ENCODE measurements at regions not wholly inside any gene's neighbourhood (a gene's known extent, or its start where the extent isn't known, plus 50 kb on each side); places are given as distances from the start of the nearest gene placed in this dataset.

DNA sequence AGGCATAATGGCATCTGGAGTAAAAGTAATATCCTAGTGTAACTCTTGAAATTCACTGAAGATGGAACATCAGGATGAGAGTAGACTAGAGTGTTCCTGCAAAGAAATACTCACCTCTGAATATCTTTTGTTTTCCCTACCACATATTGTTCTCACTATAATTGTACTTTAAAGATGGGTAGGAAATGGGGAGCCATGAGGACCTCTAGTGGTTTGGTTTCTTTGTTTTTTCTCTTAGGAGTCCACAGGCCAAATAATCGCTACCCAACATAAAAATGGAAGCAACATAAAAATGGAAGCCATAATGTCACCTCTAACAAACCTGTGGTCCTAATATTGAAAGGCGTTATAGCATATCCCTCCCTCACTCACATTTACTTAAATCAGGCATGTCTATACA is 2375.8 kb downstream of the MAT2B start:
- Histone ChIP-seq H3K27ac (ENCODE audit: low read depth, low read length) (no peak overlapping the region), H3K4me3 (ENCODE audit: low read length) (no peak overlapping the region), H3K9ac (ENCODE audit: low read length) (no peak overlapping the region), H3K27me3 (ENCODE audit: control insufficient read depth, insufficient read depth, low read length) (no peaks in the 10 kb centered on the region), H3K36me3 (ENCODE audit: control insufficient read depth, insufficient read depth, low read length) (no peaks in the 10 kb centered on the region), H3K4me1 (ENCODE audit: control insufficient read depth, insufficient read depth, low read length) (no peaks in the 10 kb centered on the region)

DNA sequence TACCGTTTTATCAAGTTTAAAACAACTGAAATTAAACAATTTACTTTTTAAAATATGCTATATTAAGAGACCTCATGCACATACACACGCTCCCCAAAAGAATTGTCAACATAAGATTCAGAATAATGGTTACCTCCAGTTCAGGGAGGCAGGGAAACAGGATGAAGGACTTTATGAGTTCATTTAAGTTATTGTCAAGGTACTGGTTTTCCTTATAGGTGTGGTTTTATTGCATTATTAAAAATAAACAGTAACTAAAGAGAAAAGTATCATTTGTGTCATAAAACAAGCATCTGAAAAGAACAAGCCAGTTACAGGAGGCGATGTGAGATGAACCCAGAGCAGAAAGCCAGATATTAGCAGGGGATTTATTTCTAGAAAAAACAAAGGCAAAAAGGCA is 2376.7 kb downstream of the MAT2B start:
- Histone ChIP-seq H3K27me3 (ENCODE audit: control insufficient read depth, insufficient read depth, low read length) (no peaks in the 10 kb centered on the region), H3K9ac (ENCODE audit: low read length) (no peak overlapping the region), H3K27ac (ENCODE audit: low read depth, low read length) (no peak overlapping the region), H3K4me3 (ENCODE audit: low read length) (no peak overlapping the region), H3K4me1 (ENCODE audit: control insufficient read depth, insufficient read depth, low read length) (no peaks in the 10 kb centered on the region), H3K36me3 (ENCODE audit: control insufficient read depth, insufficient read depth, low read length) (no peaks in the 10 kb centered on the region)

DNA sequence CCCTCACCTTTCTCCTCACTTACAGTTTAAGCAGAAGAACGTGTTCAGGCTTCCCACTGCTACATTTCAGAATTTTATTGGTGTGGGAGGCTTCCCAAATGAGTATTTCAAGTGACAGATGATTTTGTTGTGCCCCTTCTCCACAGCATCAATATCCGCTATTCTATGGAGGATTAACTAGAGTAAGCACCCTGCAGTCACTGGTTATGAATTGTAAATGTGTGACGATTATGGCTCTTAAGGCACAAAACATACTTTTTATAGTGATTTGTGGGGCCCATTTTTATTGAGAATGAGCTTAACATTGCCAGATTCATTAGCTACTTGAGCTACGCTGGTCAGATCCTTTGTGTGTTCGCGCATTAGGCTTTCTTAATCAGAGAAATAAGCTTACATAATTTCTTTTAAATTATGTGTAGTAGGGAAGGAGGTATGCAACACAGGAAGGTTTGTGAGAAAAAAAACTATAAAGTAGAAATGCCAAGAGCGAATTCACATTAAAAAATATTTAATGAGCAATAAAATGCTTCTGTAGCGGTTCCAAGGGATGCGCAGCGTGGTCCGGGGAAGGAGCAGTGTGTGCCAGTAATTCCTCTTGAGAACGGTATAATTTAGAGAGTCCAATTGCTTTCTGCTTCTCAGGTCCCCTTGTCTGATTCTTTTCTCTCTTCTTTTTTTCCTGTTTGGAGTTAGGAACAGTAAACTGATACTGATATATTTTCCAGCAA is 2380.4 kb downstream of the MAT2B start:
- H3K9ac ChIP-seq (ENCODE audit: low read length), result no peak overlapping the region
- H3K4me3 ChIP-seq (ENCODE audit: low read length), result no peak overlapping the region
- H3K36me3 ChIP-seq (ENCODE audit: control insufficient read depth, insufficient read depth, low read length), result no peaks in the 10 kb centered on the region
- no peaks in the 10 kb centered on the region for H3K4me1 ChIP-seq (ENCODE audit: control insufficient read depth, insufficient read depth, low read length)
- H3K27me3 ChIP-seq (ENCODE audit: control insufficient read depth, insufficient read depth, low read length), result no peaks in the 10 kb centered on the region
- H3K27ac ChIP-seq (ENCODE audit: low read depth, low read length), result no peak overlapping the region

DNA sequence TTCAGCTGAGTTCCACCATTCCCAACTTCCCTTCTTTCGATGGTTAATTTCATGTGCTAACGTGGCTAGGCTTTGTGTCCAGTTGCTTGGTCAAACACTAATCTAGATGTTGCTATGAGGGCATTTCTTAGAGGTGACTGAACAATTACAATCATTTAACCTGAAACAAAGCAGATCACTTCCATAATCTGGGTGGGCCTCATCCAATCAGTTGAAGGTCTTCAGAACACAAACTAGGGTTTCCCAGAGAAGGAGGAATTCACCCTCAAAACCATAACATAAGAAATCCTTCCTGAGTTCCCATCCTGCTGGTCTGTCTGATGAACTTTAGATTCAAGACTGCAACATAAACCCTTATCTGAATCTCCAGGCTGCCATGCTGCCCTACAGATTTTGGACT is 2381.7 kb downstream of the MAT2B start:
- Histone ChIP-seq H3K36me3 (ENCODE audit: control insufficient read depth, insufficient read depth, low read length) (no peaks in the 10 kb centered on the region), H3K4me1 (ENCODE audit: control insufficient read depth, insufficient read depth, low read length) (no peaks in the 10 kb centered on the region), H3K9ac (ENCODE audit: low read length) (no peak overlapping the region), H3K4me3 (ENCODE audit: low read length) (no peak overlapping the region), H3K27ac (ENCODE audit: low read depth, low read length) (no peak overlapping the region), H3K27me3 (ENCODE audit: control insufficient read depth, insufficient read depth, low read length) (no peaks in the 10 kb centered on the region)

DNA sequence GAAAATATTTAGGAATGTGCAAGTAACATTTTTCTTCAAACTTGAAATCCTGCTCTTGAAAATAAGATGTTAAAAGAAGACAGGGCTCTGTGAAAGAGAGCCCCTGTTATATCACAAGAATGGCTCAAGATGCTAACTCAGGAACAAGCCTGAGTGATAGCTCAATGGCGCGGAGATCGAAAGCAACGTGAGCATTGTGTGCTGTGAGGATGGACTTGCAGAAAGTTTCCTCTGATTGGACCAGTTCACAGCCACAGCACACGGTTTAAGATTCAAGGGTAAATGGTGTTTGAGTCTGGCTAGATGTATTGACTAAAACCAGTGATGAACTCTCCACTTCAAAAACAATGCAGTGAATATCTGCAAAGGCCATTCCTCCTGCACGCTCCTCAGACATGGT is 2387.0 kb downstream of the MAT2B start:
- Histone ChIP-seq H3K4me3 (ENCODE audit: low read length) (no peak overlapping the region), H3K4me1 (ENCODE audit: control insufficient read depth, insufficient read depth, low read length) (no peaks in the 10 kb centered on the region), H3K27me3 (ENCODE audit: control insufficient read depth, insufficient read depth, low read length) (no peaks in the 10 kb centered on the region), H3K36me3 (ENCODE audit: control insufficient read depth, insufficient read depth, low read length) (no peaks in the 10 kb centered on the region), H3K27ac (ENCODE audit: low read depth, low read length) (no peak overlapping the region), H3K9ac (ENCODE audit: low read length) (no peak overlapping the region)

DNA sequence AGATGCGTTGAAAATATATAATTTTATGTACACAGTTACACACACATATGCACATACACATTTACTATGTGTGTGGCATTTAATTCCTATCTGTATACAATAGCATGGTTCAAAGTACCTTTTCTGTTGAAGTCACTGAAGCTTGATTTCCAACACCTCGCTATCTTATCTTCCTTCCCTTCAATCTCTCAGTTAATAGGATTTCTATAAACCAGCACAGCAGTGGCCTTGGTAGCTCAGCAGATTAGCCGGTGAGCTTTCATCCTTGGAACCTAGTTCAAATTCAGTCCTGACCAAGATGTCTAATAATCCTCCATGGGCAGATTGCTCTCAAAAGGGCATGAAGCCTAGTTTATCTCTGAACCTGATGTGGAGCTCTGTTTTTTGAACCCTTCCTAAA is 2389.5 kb downstream of the MAT2B start:
- Histone ChIP-seq H3K9ac (ENCODE audit: low read length) (no peak overlapping the region), H3K27ac (ENCODE audit: low read depth, low read length) (no peak overlapping the region), H3K36me3 (ENCODE audit: control insufficient read depth, insufficient read depth, low read length) (no peaks in the 10 kb centered on the region), H3K4me1 (ENCODE audit: control insufficient read depth, insufficient read depth, low read length) (no peaks in the 10 kb centered on the region), H3K27me3 (ENCODE audit: control insufficient read depth, insufficient read depth, low read length) (no peaks in the 10 kb centered on the region), H3K4me3 (ENCODE audit: low read length) (no peak overlapping the region)

DNA sequence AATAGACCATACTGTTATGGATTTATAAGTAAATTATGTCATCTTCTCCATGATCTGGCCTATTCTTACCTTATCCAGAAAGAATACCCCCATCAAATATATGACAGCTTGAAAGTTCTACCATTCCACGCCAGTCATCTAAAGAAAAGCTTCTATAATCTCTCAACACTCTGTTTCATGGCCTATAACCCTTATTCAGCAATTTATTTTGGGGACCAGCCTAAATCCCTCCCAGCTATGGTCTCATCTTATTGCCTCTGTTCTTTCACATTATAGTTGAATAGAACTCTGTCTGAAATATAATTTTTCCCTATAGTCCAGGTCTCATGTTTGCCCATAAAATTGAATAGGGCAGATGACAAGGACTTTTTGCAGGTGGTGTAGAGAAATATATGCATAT is 2387.6 kb upstream of the WWC1 start:
- no peak overlapping the region for H3K27ac ChIP-seq (ENCODE audit: low read depth, low read length)
- no peaks in the 10 kb centered on the region for H3K36me3 ChIP-seq (ENCODE audit: control insufficient read depth, insufficient read depth, low read length)
- no peaks in the 10 kb centered on the region for H3K4me1 ChIP-seq (ENCODE audit: control insufficient read depth, insufficient read depth, low read length)
- no peak overlapping the region for H3K9ac ChIP-seq (ENCODE audit: low read length)
- no peaks in the 10 kb centered on the region for H3K27me3 ChIP-seq (ENCODE audit: control insufficient read depth, insufficient read depth, low read length)
- H3K4me3 ChIP-seq (ENCODE audit: low read length), result no peak overlapping the region

DNA sequence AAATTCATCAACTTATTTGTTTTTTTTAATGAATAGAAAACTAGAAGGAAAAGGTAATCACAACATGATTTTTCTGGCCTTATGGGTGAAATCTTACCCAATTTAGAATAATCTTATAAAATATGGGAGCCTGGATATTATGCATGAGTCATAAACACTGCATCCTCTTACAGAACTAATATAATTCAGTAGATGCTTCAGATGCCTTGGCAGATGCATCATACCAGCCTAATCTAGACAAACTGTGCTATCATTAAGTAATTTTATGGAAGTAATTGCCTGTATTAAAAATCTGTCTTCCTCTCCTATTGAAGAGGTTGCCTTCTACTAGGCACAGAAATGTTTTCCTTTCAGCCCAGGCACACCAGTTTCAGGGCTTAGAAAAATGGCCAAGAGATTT is 2384.6 kb upstream of the WWC1 start:
- no peaks in the 10 kb centered on the region for H3K27me3 ChIP-seq (ENCODE audit: control insufficient read depth, insufficient read depth, low read length)
- no peaks in the 10 kb centered on the region for H3K36me3 ChIP-seq (ENCODE audit: control insufficient read depth, insufficient read depth, low read length)
- no peaks in the 10 kb centered on the region for H3K4me1 ChIP-seq (ENCODE audit: control insufficient read depth, insufficient read depth, low read length)

DNA sequence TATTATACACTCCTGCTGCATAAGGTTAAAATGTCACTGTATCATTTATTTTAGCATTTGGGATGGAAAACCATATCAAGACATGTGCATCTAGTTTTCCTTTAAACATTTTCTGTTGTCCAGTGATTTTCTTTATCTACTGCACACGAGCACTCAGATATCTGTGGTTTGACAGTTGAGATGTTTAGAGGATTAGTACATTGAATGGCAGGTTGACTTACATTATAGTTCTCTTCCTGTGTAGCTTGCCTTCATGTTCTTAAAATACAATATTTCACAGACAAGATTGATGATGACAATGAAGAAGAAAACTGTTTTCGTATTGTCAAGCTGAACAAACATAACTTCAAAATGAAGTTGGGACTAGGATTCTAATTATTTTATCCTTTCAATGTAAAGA is 2378.4 kb upstream of the WWC1 start:
- Histone ChIP-seq H3K4me1 (ENCODE audit: control insufficient read depth, insufficient read depth, low read length) (no peaks in the 10 kb centered on the region), H3K27ac (ENCODE audit: low read depth, low read length) (no peak overlapping the region), H3K27me3 (ENCODE audit: control insufficient read depth, insufficient read depth, low read length) (no peaks in the 10 kb centered on the region), H3K9ac (ENCODE audit: low read length) (no peak overlapping the region), H3K4me3 (ENCODE audit: low read length) (no peak overlapping the region), H3K36me3 (ENCODE audit: control insufficient read depth, insufficient read depth, low read length) (no peaks in the 10 kb centered on the region)

More for the DNA sequence above, 2384.6 kb upstream of the WWC1 start:
- Histone ChIP-seq H3K9ac (ENCODE audit: low read length) (no peak overlapping the region), H3K27ac (ENCODE audit: low read depth, low read length) (no peak overlapping the region), H3K4me3 (ENCODE audit: low read length) (no peak overlapping the region)

DNA sequence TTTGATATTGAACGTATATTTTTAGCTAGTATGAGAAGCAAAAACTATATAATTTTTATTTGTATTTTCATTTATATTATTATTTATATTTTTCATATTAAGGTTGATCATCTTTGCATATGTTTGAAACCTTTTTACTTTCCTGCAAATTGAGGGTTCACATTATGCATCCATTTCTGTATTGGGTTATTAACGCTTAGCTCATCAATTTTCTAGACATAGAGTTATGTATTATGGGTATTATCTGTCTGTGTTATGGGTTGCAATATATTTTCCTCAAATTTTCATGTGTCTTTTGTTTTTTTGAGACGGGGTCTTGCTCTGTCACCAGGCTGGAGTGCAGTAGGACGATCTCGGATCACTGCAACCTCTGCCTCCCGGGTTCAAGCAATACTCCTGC is 2377.0 kb upstream of the WWC1 start:
- no peaks in the 10 kb centered on the region for H3K27me3 ChIP-seq (ENCODE audit: control insufficient read depth, insufficient read depth, low read length)
- no peaks in the 10 kb centered on the region for H3K4me1 ChIP-seq (ENCODE audit: control insufficient read depth, insufficient read depth, low read length)
- H3K36me3 ChIP-seq (ENCODE audit: control insufficient read depth, insufficient read depth, low read length), result no peaks in the 10 kb centered on the region
- no peak overlapping the region for H3K27ac ChIP-seq (ENCODE audit: low read depth, low read length)
- H3K9ac ChIP-seq (ENCODE audit: low read length), result no peak overlapping the region
- no peak overlapping the region for H3K4me3 ChIP-seq (ENCODE audit: low read length)

DNA sequence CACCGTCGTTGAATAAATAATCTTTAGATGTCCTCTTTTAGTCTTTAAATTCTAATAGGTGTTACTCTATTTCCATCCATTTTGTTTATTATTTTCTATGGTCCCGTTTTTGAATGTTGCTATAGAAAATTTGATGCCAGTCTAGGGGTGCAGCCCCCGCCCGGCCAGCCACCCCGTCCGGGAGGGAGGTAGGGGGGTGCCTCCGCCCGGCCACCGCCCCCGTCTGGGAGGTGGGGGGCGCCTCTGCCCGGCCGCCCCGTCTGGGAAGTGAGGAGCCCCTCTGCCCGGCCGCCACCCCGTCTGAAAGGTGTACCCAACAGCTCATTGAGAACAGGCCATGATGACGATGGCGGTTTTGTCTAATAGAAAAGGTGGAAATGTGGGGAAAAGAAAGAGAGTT is 2372.2 kb upstream of the WWC1 start:
- no peaks in the 10 kb centered on the region for H3K36me3 ChIP-seq (ENCODE audit: control insufficient read depth, insufficient read depth, low read length)
- no peaks in the 10 kb centered on the region for H3K4me1 ChIP-seq (ENCODE audit: control insufficient read depth, insufficient read depth, low read length)
- no peak overlapping the region for H3K4me3 ChIP-seq (ENCODE audit: low read length)
- no peak overlapping the region for H3K9ac ChIP-seq (ENCODE audit: low read length)
- no peaks in the 10 kb centered on the region for H3K27me3 ChIP-seq (ENCODE audit: control insufficient read depth, insufficient read depth, low read length)
- H3K27ac ChIP-seq (ENCODE audit: low read depth, low read length), result no peak overlapping the region

DNA sequence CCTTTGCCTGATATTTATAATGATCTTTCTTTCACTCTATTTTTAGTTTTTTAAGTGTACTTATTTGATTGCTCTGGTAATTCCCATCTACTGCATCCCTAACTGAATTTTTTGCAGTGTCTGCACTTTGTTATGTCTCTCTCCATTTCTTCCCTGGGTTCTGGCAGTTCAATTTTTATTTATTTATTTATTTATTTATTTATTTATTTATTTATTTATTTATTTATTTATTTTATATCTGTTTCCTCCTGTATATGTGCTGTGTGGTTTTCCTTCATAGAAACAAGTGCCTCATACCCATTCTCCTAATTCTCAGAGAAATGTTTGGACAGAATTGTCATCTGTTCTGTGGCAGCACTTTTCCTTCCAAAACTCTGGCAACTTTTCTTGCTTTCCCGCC is 2370.8 kb upstream of the WWC1 start:
- Histone ChIP-seq H3K4me1 (ENCODE audit: control insufficient read depth, insufficient read depth, low read length) (no peaks in the 10 kb centered on the region), H3K27ac (ENCODE audit: low read depth, low read length) (no peak overlapping the region), H3K4me3 (ENCODE audit: low read length) (no peak overlapping the region), H3K36me3 (ENCODE audit: control insufficient read depth, insufficient read depth, low read length) (no peaks in the 10 kb centered on the region), H3K9ac (ENCODE audit: low read length) (no peak overlapping the region), H3K27me3 (ENCODE audit: control insufficient read depth, insufficient read depth, low read length) (no peaks in the 10 kb centered on the region)

DNA sequence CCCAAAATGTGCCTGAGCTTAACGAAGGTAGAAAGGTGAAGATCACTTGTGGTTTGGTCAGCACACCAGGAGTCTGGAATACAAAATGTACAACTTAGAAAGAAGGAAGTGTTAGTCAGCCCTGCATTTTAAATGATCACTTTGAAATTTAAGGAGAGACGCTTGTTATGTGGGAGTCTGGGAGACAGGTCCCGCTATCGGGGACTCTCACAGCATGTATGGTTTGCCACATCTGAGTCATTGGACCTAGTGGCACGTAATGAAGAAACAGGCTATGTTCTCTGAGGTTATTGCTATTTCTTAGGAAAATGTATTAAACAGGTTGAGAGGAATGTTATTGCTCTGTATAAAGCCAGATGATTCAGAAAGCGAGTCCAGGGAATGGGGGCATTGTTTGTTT is 2362.5 kb upstream of the WWC1 start:
- no peak overlapping the region for H3K27ac ChIP-seq (ENCODE audit: low read depth, low read length)
- no peaks in the 10 kb centered on the region for H3K36me3 ChIP-seq (ENCODE audit: control insufficient read depth, insufficient read depth, low read length)
- no peaks in the 10 kb centered on the region for H3K27me3 ChIP-seq (ENCODE audit: control insufficient read depth, insufficient read depth, low read length)
- no peak overlapping the region for H3K4me3 ChIP-seq (ENCODE audit: low read length)
- no peaks in the 10 kb centered on the region for H3K4me1 ChIP-seq (ENCODE audit: control insufficient read depth, insufficient read depth, low read length)
- no peak overlapping the region for H3K9ac ChIP-seq (ENCODE audit: low read length)

Measured in rectal smooth muscle tissue (tissue), 1 donor.